ENCODE measurements at regions not wholly inside any gene's neighbourhood (a gene's known extent, or its start where the extent isn't known, plus 50 kb on each side); places are given as distances from the start of the nearest gene placed in this dataset.

GRCh38 chr7:12961910-12962480, 274.6 kb downstream of the ARL4A start:
- Histone ChIP-seq H3K27me3 (ENCODE audit: insufficient read depth, low read depth) (no peaks in the 10 kb centered on the region), H3K9me2 (ENCODE audit: insufficient read depth) (peaks cover 7% of the 10 kb centered on the region), H3K27ac (no peak overlapping the region), H3K4me3 (no peak overlapping the region), H3K36me3 (ENCODE audit: low read depth) (no peaks in the 10 kb centered on the region), H3K9me3 (ENCODE audit: insufficient read depth, low read depth) (no peaks in the 10 kb centered on the region), H3K4me2 (no peak overlapping the region), H4K20me1 (ENCODE audit: insufficient read depth) (no peaks in the 10 kb centered on the region), H3F3A (ENCODE audit: insufficient read depth, low read depth) (no peaks in the 10 kb centered on the region), H3K4me1 (replicated peaks; ENCODE audit: insufficient read depth) (peaks cover 6% of the 10 kb centered on the region; the same call in 1 of the 2 replicates), H2AFZ (0 out of 2 replicates have a peak overlapping the region, but pooled peaks have one; percentile 5), H3K79me2 (ENCODE audit: low read depth) (no peaks in the 10 kb centered on the region)
- ChIA-PET CTCF (no interaction called here), POLR2A (ENCODE audit: unreplicated experiment) (interaction anchor here (0.5 to 0.6 kb wide), 3 partner anchors 21 to 227 kb away, joined by 3 to 17 read pairs (median 3); no protein-coding TSS in a partner anchor)
- no peak for TF ChIP-seq EZH2 (IDR thresholded peaks at IDR 0.05; ENCODE audit: low read depth)
- BruUV-seq (replicated peaks): no TSS peak
- intact Hi-C loops (cut with micrococcal nuclease; ENCODE audit: unreplicated experiment): no loop called here
- no peak for DNase-seq

GRCh38 chr7:12963435-12963834, 276.0 kb downstream of the ARL4A start:
- no TSS peak for BruUV-seq (replicated peaks)
- Histone ChIP-seq H3K36me3 (ENCODE audit: low read depth) (no peaks in the 10 kb centered on the region), H2AFZ (no peak overlapping the region), H3K9me3 (ENCODE audit: insufficient read depth, low read depth) (no peaks in the 10 kb centered on the region), H3K27me3 (ENCODE audit: insufficient read depth, low read depth) (no peaks in the 10 kb centered on the region), H3K4me2 (no peak overlapping the region), H3K4me3 (no peak overlapping the region), H3K4me1 (replicated peaks; ENCODE audit: insufficient read depth) (peaks cover 6% of the 10 kb centered on the region; the same call in 1 of the 2 replicates), H3K79me2 (ENCODE audit: low read depth) (no peaks in the 10 kb centered on the region), H3F3A (ENCODE audit: insufficient read depth, low read depth) (no peaks in the 10 kb centered on the region), H4K20me1 (ENCODE audit: insufficient read depth) (no peaks in the 10 kb centered on the region), H3K9me2 (ENCODE audit: insufficient read depth) (peaks cover 7% of the 10 kb centered on the region), H3K27ac (no peak overlapping the region)
- intact Hi-C loops (cut with micrococcal nuclease; ENCODE audit: unreplicated experiment): no loop called here
- POLR2A ChIA-PET (ENCODE audit: unreplicated experiment): interaction anchor here (0.5 kb wide), 1 partner anchor 86 kb away, joined by 14 read pairs; no protein-coding TSS in a partner anchor
- DNase-seq: no peak
- TF ChIP-seq CTCF (conservative IDR thresholded peaks at IDR 0.05) (no peak), EZH2 (IDR thresholded peaks at IDR 0.05; ENCODE audit: low read depth) (no peak)
- CTCF ChIA-PET: no interaction called here

GRCh38 chr7:12964836-12965235, 277.4 kb downstream of the ARL4A start:
- DNase-seq: no peak
- H2AFZ ChIP-seq: no peak overlapping the region

More at GRCh38 chr7:12964836-12965235, 277.4 kb downstream of the ARL4A start:
- Histone ChIP-seq H3K9me3 (ENCODE audit: insufficient read depth, low read depth) (no peaks in the 10 kb centered on the region), H3K79me2 (ENCODE audit: low read depth) (no peaks in the 10 kb centered on the region), H3K4me3 (no peak overlapping the region), H4K20me1 (ENCODE audit: insufficient read depth) (no peaks in the 10 kb centered on the region), H3K27ac (no peak overlapping the region), H3K36me3 (ENCODE audit: low read depth) (no peaks in the 10 kb centered on the region), H3K9me2 (ENCODE audit: insufficient read depth) (peaks cover 2% of the 10 kb centered on the region), H3K4me2 (no peak overlapping the region), H3F3A (ENCODE audit: insufficient read depth, low read depth) (no peaks in the 10 kb centered on the region), H3K4me1 (replicated peaks; ENCODE audit: insufficient read depth) (peaks cover 6% of the 10 kb centered on the region; the same call in 1 of the 2 replicates), H3K27me3 (ENCODE audit: insufficient read depth, low read depth) (no peaks in the 10 kb centered on the region)
- POLR2A ChIA-PET (ENCODE audit: unreplicated experiment): no interaction called here
- no TSS peak for BruUV-seq (replicated peaks)
- CTCF ChIA-PET: no interaction called here
- intact Hi-C loops (cut with micrococcal nuclease; ENCODE audit: unreplicated experiment): no loop called here
- no peak for TF ChIP-seq CTCF (conservative IDR thresholded peaks at IDR 0.05)
- no peak for TF ChIP-seq EZH2 (IDR thresholded peaks at IDR 0.05; ENCODE audit: low read depth)

Measured in PC-9 (cell line).